ENCODE measurements at regions not wholly inside any gene's neighbourhood (a gene's known extent, or its start where the extent isn't known, plus 50 kb on each side); places are given as distances from the start of the nearest gene placed in this dataset.
"Not testable (repeated sequence)": the region's sequence is repeated elsewhere in the genome, so short reads cannot be mapped to it uniquely, and the experiment has no call there.

DNA sequence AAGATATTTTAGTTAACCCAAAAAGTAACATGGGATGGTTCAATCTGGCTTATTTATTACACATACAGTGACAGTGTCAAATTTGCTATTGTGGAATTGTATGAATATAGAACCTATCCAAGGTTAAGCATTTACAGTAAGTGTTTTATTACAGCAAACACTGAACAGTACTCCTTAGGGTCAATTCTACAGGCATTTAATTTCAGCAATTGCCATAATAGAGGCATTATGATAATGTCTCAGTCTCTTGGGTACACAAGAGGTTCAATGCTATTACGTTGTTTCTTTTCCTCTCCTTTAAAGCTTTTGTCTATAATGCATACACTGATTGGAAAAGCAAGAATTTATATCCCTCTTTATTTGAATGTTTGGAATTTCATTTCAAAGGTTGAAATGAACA, 275.7 kb upstream of the NAALADL2 start:
- Histone ChIP-seq H3K4me1 (ENCODE audit: control insufficient read depth, extremely low read depth, insufficient read depth, low read length) (no peaks in the 10 kb centered on the region), H3K27ac (ENCODE audit: insufficient read depth, low read length) (no peak overlapping the region), H2AFZ (ENCODE audit: low read length) (no peak overlapping the region), H3K9me3 (ENCODE audit: control insufficient read depth, insufficient read depth, low read depth, low read length) (no peaks in the 10 kb centered on the region), H3K79me2 (ENCODE audit: control insufficient read depth, insufficient read depth, low read length) (no peaks in the 10 kb centered on the region), H3K4me3 (replicated peaks in 1 of 4; ENCODE audit: control extremely low read depth in 1 of 4, insufficient read depth in 1 of 4, low read depth in 3 of 4, low read length in 4 of 4) (no peak overlapping the region), H3K36me3 (ENCODE audit: control insufficient read depth, insufficient read depth, low read length) (no peaks in the 10 kb centered on the region), H3K4me2 (ENCODE audit: extremely low read depth, insufficient read depth, low read length) (no peak overlapping the region), H3K9ac (ENCODE audit: insufficient read depth, low read length) (no peak overlapping the region), H4K20me1 (ENCODE audit: control insufficient read depth, extremely low read depth, insufficient read depth, low read length) (no peaks in the 10 kb centered on the region), H3K27me3 (ENCODE audit: control insufficient read depth, insufficient read depth, low read length) (no peaks in the 10 kb centered on the region)
- no peak for DNase-seq (ENCODE audit: low read depth in 2 of 2)
- TF ChIP-seq EZH2 (IDR thresholded peaks at IDR 0.05; ENCODE audit: low read length, missing control alignments): no peak
- TF ChIP-seq, protein P1, sequence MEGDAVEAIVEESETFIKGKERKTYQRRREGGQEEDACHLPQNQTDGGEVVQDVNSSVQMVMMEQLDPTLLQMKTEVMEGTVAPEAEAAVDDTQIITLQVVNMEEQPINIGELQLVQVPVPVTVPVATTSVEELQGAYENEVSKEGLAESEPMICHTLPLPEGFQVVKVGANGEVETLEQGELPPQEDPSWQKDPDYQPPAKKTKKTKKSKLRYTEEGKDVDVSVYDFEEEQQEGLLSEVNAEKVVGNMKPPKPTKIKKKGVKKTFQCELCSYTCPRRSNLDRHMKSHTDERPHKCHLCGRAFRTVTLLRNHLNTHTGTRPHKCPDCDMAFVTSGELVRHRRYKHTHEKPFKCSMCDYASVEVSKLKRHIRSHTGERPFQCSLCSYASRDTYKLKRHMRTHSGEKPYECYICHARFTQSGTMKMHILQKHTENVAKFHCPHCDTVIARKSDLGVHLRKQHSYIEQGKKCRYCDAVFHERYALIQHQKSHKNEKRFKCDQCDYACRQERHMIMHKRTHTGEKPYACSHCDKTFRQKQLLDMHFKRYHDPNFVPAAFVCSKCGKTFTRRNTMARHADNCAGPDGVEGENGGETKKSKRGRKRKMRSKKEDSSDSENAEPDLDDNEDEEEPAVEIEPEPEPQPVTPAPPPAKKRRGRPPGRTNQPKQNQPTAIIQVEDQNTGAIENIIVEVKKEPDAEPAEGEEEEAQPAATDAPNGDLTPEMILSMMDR (conservative IDR thresholded peaks at IDR 0.05 in 1 of 2, IDR thresholded peaks at IDR 0.05 in 1 of 2; ENCODE audit: low read depth in 1 of 2, low read length in 2 of 2): no peak

DNA sequence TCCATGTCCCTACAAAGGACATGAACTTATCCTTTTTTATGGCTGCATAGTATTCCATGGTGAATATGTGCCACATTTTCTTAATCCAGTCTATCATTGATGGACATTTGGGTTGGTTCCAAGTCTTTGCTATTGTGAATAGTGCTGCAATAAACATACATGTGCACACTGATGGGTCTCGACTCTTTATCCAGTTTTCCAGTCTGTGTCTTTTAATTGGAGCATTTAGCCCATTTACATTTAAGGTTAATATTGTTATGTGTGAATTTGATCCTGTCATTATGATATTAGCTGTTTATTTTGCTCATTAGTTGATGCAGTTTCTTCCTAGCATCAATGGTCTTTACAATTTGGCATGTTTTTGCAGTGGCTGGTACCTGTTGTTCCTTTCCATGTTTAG, 272.0 kb upstream of the NAALADL2 start:
- H3K36me3 ChIP-seq (ENCODE audit: control insufficient read depth, insufficient read depth, low read length); H3K79me2 ChIP-seq (ENCODE audit: control insufficient read depth, insufficient read depth, low read length); H2AFZ ChIP-seq (ENCODE audit: low read length); H4K20me1 ChIP-seq (ENCODE audit: control insufficient read depth, extremely low read depth, insufficient read depth, low read length); H3K9me3 ChIP-seq (ENCODE audit: control insufficient read depth, insufficient read depth, low read depth, low read length); H3K4me2 ChIP-seq (ENCODE audit: extremely low read depth, insufficient read depth, low read length); H3K27me3 ChIP-seq (ENCODE audit: control insufficient read depth, insufficient read depth, low read length); H3K4me1 ChIP-seq (ENCODE audit: control insufficient read depth, extremely low read depth, insufficient read depth, low read length); H3K9ac ChIP-seq (ENCODE audit: insufficient read depth, low read length); DNase-seq (ENCODE audit: low read depth in 2 of 2); H3K27ac ChIP-seq (ENCODE audit: insufficient read depth, low read length); H3K4me3 ChIP-seq (replicated peaks in 1 of 4; ENCODE audit: control extremely low read depth in 1 of 4, insufficient read depth in 1 of 4, low read depth in 3 of 4, low read length in 4 of 4): not testable (repeated sequence)

DNA sequence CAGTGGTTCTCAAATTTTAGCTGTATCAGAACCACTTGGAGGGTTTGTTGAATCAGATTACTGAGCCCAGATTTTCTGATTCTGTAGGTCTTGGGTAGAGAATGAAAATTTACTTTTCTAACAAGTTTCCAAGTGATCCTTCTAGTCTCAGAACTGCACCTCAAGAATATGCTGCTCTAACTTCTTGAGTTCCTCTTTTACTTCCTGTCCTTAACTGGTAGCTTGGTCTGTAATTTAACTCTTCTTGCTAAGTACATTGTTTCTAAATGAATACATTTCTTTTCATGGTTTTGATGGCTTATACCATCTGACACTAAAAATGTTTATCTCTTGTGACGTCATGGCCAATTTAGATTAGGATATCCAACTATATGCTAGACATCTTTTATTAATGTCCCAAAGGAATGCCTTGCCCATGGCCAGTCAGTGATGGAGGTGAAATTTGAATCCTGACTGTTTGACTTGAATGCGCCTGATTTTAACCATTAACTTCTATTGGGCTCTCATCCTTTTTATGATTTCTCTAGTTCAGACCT, 262.6 kb upstream of the NAALADL2 start:
- TF ChIP-seq EZH2 (IDR thresholded peaks at IDR 0.05; ENCODE audit: low read length, missing control alignments): no peak
- TF ChIP-seq, protein P1 (conservative IDR thresholded peaks at IDR 0.05 in 1 of 2, IDR thresholded peaks at IDR 0.05 in 1 of 2; ENCODE audit: low read depth in 1 of 2, low read length in 2 of 2): no peak
- H3K4me3 ChIP-seq (replicated peaks in 1 of 4; ENCODE audit: control extremely low read depth in 1 of 4, insufficient read depth in 1 of 4, low read depth in 3 of 4, low read length in 4 of 4): no peak overlapping the region
- H3K4me2 ChIP-seq (ENCODE audit: extremely low read depth, insufficient read depth, low read length): no peak overlapping the region
- no peaks in the 10 kb centered on the region for H3K79me2 ChIP-seq (ENCODE audit: control insufficient read depth, insufficient read depth, low read length)
- H3K27ac ChIP-seq (ENCODE audit: insufficient read depth, low read length): no peak overlapping the region
- DNase-seq (ENCODE audit: low read depth in 2 of 2): no peak
- H3K36me3 ChIP-seq (ENCODE audit: control insufficient read depth, insufficient read depth, low read length): no peaks in the 10 kb centered on the region
- H2AFZ ChIP-seq (ENCODE audit: low read length): no peak overlapping the region
- no peaks in the 10 kb centered on the region for H3K27me3 ChIP-seq (ENCODE audit: control insufficient read depth, insufficient read depth, low read length)
- no peak overlapping the region for H3K9ac ChIP-seq (ENCODE audit: insufficient read depth, low read length)
- no peaks in the 10 kb centered on the region for H4K20me1 ChIP-seq (ENCODE audit: control insufficient read depth, extremely low read depth, insufficient read depth, low read length)
- H3K9me3 ChIP-seq (ENCODE audit: control insufficient read depth, insufficient read depth, low read depth, low read length): no peaks in the 10 kb centered on the region
- H3K4me1 ChIP-seq (ENCODE audit: control insufficient read depth, extremely low read depth, insufficient read depth, low read length): no peaks in the 10 kb centered on the region

Measured in fibroblast of lung (primary cell).